ENCODE measurements at regions not wholly inside any gene's neighbourhood (a gene's known extent, or its start where the extent isn't known, plus 50 kb on each side); places are given as distances from the start of the nearest gene placed in this dataset.
"Not testable (repeated sequence)": the region's sequence is repeated elsewhere in the genome, so short reads cannot be mapped to it uniquely, and the experiment has no call there.

DNA sequence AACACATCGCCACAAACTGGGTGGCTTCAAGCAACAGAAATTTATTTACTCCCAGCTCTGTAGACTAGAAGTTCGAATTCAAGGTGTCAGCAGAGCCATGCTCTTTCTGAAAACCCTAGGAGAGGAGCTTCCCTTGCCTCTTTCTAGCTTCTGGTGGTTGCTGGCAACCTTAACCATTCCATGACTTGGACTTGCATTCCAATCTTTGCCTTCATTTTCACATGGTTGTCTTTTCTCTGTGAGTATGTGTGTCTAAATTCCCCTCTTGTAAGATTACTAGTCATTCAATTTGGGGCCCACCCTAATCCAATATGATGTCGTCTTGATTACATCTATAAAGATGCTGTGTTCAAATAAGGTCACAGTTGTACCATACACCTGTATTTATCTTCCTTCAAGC is 65.9 kb upstream of the PRKG1 start:
- no peak overlapping the region for H2AFZ ChIP-seq
- no peaks in the 10 kb centered on the region for H3K36me3 ChIP-seq (ENCODE audit: low read depth)
- H3K79me2 ChIP-seq (ENCODE audit: insufficient read depth) = peaks cover 97% of the 10 kb centered on the region
- 0 out of 2 replicates have a peak, but pooled peaks cover 12% of the 10 kb centered on the region for H3F3A ChIP-seq (ENCODE audit: insufficient read depth)
- no peaks in the 10 kb centered on the region for H3K27me3 ChIP-seq (replicated peaks; ENCODE audit: insufficient read depth)
- H3K9me3 ChIP-seq (ENCODE audit: low read depth) = no peaks in the 10 kb centered on the region
- H3K9ac ChIP-seq = no peak overlapping the region
- in situ Hi-C loops (cut with MboI) = loop anchor here (25.0 kb wide), 1 partner anchor 1204 kb away; no protein-coding TSS in a partner anchor
- H3K9me2 ChIP-seq (ENCODE audit: insufficient read depth) = no peaks in the 10 kb centered on the region
- no peaks in the 10 kb centered on the region for H4K20me1 ChIP-seq (ENCODE audit: insufficient read depth)
- no peak overlapping the region for H3K4me3 ChIP-seq
- 95% methylated on average over 3 of the region's 3 CpGs for WGBS, 2 experiments (ENCODE audit: low coverage in 1 of 2, low lambda C conversion rate in 2 of 2, missing lambda C conversion rate in 2 of 2)
- no peak overlapping the region for H3K4me2 ChIP-seq (ENCODE audit: unreplicated experiment)
- TF ChIP-seq EZH2 (IDR thresholded peaks at IDR 0.05; ENCODE audit: insufficient read depth, poor library complexity, severe bottlenecking) (no peak), EZH2phosphoT487 (IDR thresholded peaks at IDR 0.05; ENCODE audit: insufficient read depth, low read depth) (no peak)
- peaks cover 11% of the 10 kb centered on the region for H3K4me1 ChIP-seq (ENCODE audit: insufficient read depth)
- peak; percentile 42 for DNase-seq
- 0 out of 2 replicates have a peak overlapping the region, but pooled peaks have one; percentile 19 for H3K27ac ChIP-seq

DNA sequence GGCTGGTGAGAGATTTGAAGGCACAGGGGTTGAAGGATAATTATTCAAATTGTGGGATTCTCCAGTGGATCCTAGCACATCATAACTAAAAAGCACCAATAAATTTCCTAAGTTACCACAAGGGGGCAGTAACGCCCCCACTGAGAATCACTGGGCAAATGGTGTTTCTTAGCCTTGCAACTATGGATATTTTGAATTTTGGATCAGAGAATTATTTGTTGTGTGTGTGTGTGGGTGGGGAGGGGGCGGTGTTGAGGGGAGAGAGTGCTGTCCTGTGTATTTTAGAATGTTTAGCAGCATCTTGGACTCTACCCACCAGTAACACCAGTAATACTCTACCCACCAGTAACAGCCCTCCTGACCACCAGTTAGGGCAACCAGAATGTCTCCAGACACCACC is 63.3 kb upstream of the PRKG1 start:
- Histone ChIP-seq H4K20me1 (ENCODE audit: insufficient read depth) (no peaks in the 10 kb centered on the region), H2AFZ (no peak overlapping the region), H3K9ac (no peak overlapping the region), H3K27ac (no peak overlapping the region), H3K9me3 (ENCODE audit: low read depth) (no peaks in the 10 kb centered on the region), H3F3A (ENCODE audit: insufficient read depth) (peaks cover 24% of the 10 kb centered on the region; the same call in 1 of the 2 replicates), H3K79me2 (ENCODE audit: insufficient read depth) (peaks cover 90% of the 10 kb centered on the region), H3K4me2 (ENCODE audit: unreplicated experiment) (no peak overlapping the region), H3K27me3 (replicated peaks; ENCODE audit: insufficient read depth) (no peaks in the 10 kb centered on the region), H3K36me3 (ENCODE audit: low read depth) (no peaks in the 10 kb centered on the region), H3K4me1 (ENCODE audit: insufficient read depth) (peaks cover 29% of the 10 kb centered on the region), H3K9me2 (ENCODE audit: insufficient read depth) (no peaks in the 10 kb centered on the region), H3K4me3 (no peak overlapping the region)
- peak; percentile 62 for DNase-seq
- 3 to 5% methylated on average over 2 of the region's 2 CpGs for WGBS, 2 experiments (ENCODE audit: low coverage in 1 of 2, low lambda C conversion rate in 2 of 2, missing lambda C conversion rate in 2 of 2)
- TF ChIP-seq EZH2 (IDR thresholded peaks at IDR 0.05; ENCODE audit: insufficient read depth, poor library complexity, severe bottlenecking) (no peak), EZH2phosphoT487 (IDR thresholded peaks at IDR 0.05; ENCODE audit: insufficient read depth, low read depth) (no peak)
- in situ Hi-C loops (cut with MboI) = loop anchor here (25.0 kb wide), 1 partner anchor 1201 kb away; no protein-coding TSS in a partner anchor

DNA sequence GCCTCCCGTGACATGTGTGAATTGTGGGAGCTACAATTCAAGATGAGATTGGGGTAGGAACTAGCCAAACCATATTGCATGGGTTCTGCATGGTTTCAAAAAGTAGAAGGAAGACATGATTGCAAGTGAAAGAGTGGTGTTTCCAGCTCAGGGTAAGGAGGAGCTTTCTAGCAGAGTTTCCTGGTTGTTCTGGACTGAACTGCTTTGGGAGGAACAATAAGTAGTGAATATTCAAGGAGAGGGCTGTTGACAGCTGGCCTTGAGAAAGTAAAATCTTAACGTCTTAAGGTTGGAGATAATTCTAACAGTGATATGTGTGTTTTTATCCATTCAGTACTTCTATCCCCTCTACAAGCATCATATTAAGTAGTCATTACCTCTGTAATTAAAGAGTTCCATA is 62.2 kb upstream of the PRKG1 start:
- Histone ChIP-seq H3K4me2 (ENCODE audit: unreplicated experiment) (no peak overlapping the region), H3F3A (ENCODE audit: insufficient read depth) (peaks cover 28% of the 10 kb centered on the region; the same call in 1 of the 2 replicates), H3K27ac (no peak overlapping the region), H3K4me1 (ENCODE audit: insufficient read depth) (peaks cover 29% of the 10 kb centered on the region), H3K36me3 (ENCODE audit: low read depth) (no peaks in the 10 kb centered on the region), H3K9ac (no peak overlapping the region), H3K9me2 (ENCODE audit: insufficient read depth) (no peaks in the 10 kb centered on the region), H3K27me3 (replicated peaks; ENCODE audit: insufficient read depth) (no peaks in the 10 kb centered on the region), H2AFZ (no peak overlapping the region), H4K20me1 (ENCODE audit: insufficient read depth) (no peaks in the 10 kb centered on the region), H3K4me3 (no peak overlapping the region), H3K9me3 (ENCODE audit: low read depth) (no peaks in the 10 kb centered on the region), H3K79me2 (ENCODE audit: insufficient read depth) (peaks cover 88% of the 10 kb centered on the region)
- TF ChIP-seq EZH2phosphoT487 (IDR thresholded peaks at IDR 0.05; ENCODE audit: insufficient read depth, low read depth) (no peak), EZH2 (IDR thresholded peaks at IDR 0.05; ENCODE audit: insufficient read depth, poor library complexity, severe bottlenecking) (no peak)
- 77% methylated on average over 2 of the region's 2 CpGs for WGBS, 2 experiments (ENCODE audit: low coverage in 1 of 2, low lambda C conversion rate in 2 of 2, missing lambda C conversion rate in 2 of 2)
- no peak for DNase-seq
- in situ Hi-C loops (cut with MboI) = loop anchor here (25.0 kb wide), 1 partner anchor 1200 kb away; no protein-coding TSS in a partner anchor

DNA sequence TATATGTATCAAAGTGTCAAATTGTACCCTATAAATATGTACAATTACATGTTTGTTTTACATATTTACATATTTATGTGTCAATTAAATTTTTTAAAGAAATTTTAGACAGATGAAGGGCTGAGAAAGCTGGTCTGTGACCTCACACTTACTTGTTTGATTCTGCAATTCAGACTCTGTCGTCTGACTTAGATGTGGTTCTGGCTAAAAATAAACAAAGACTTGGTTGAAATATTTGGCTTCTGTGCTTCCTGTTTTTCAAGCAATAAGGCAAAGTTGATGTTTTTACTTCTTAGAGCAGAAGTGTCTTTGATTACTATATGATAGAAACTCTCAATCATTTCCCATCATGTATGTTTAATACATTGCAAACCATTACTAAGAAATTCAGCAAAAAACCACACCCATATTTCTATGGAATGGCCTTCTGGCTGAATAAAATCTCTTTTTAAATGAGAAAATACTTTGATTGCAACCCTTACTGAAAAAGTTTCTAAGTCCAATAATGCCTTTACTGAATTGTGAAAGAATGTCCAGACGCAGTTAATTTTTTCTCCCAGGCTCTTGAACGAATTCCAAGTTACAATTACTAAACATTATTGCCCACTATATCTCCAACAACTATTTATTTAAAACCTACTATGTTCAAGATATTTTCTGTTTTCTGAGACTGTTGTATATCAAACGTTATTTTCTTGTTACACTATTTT is 59.5 kb upstream of the PRKG1 start:
- H3K9ac ChIP-seq = peak overlapping the region; percentile 7; the same call in 1 of the 2 replicates
- no peaks in the 10 kb centered on the region for H3K9me2 ChIP-seq (ENCODE audit: insufficient read depth)
- in situ Hi-C loops (cut with MboI) = loop anchor here (25.0 kb wide), 1 partner anchor 1197 kb away; no protein-coding TSS in a partner anchor
- H3K4me1 ChIP-seq (ENCODE audit: insufficient read depth) = peaks cover 18% of the 10 kb centered on the region
- H3K36me3 ChIP-seq (ENCODE audit: low read depth) = no peaks in the 10 kb centered on the region
- peak; percentile 64 for DNase-seq
- no peak overlapping the region for H2AFZ ChIP-seq
- H3K9me3 ChIP-seq (ENCODE audit: low read depth) = no peaks in the 10 kb centered on the region
- H3K27me3 ChIP-seq (replicated peaks; ENCODE audit: insufficient read depth) = no peaks in the 10 kb centered on the region
- no peaks in the 10 kb centered on the region for H4K20me1 ChIP-seq (ENCODE audit: insufficient read depth)
- H3K79me2 ChIP-seq (ENCODE audit: insufficient read depth) = peaks cover 86% of the 10 kb centered on the region
- peaks cover 17% of the 10 kb centered on the region; the same call in 1 of the 2 replicates for H3F3A ChIP-seq (ENCODE audit: insufficient read depth)
- H3K4me3 ChIP-seq = no peak overlapping the region
- H3K27ac ChIP-seq = peak overlapping the region; percentile 47
- TF ChIP-seq EZH2 (IDR thresholded peaks at IDR 0.05; ENCODE audit: insufficient read depth, poor library complexity, severe bottlenecking) (no peak), EZH2phosphoT487 (IDR thresholded peaks at IDR 0.05; ENCODE audit: insufficient read depth, low read depth) (no peak)
- peak overlapping the region; percentile 56 for H3K4me2 ChIP-seq (ENCODE audit: unreplicated experiment)
- 3 to 6% methylated on average over 4 of the region's 4 CpGs for WGBS, 2 experiments (ENCODE audit: low coverage in 1 of 2, low lambda C conversion rate in 2 of 2, missing lambda C conversion rate in 2 of 2)

DNA sequence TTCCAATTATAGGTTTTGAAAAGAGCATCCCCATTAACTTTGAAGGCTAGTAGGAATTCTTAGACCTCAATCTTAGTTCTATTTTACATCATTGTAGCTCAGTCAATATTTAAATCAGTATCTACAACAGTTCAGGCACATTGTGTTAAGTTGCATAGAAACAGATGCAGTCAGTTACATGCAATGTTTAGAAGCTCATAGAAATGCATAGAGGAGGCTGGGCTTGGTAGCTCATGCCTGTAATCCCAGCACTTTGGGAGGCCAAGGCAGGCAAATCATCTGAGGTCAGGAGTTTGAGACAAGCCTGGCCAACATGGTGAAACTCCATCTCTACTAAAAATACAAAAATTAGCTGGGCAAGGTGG is 58.9 kb upstream of the PRKG1 start:
- not testable (repeated sequence) for H3K36me3 ChIP-seq (ENCODE audit: low read depth); H3K9me3 ChIP-seq (ENCODE audit: low read depth); H3K9ac ChIP-seq; H3K9me2 ChIP-seq (ENCODE audit: insufficient read depth); H3K27me3 ChIP-seq (replicated peaks; ENCODE audit: insufficient read depth); H3K4me3 ChIP-seq; H4K20me1 ChIP-seq (ENCODE audit: insufficient read depth); DNase-seq; H2AFZ ChIP-seq
- peaks cover 17% of the 10 kb centered on the region; the same call in 1 of the 2 replicates for H3F3A ChIP-seq (ENCODE audit: insufficient read depth)
- peak overlapping the region; percentile 56 for H3K4me2 ChIP-seq (ENCODE audit: unreplicated experiment)
- peak overlapping the region; percentile 47; the same call in 1 of the 2 replicates for H3K27ac ChIP-seq
- in situ Hi-C loops (cut with MboI) = loop anchor here (25.0 kb wide), 1 partner anchor 1197 kb away; no protein-coding TSS in a partner anchor
- peaks cover 18% of the 10 kb centered on the region for H3K4me1 ChIP-seq (ENCODE audit: insufficient read depth)
- peaks cover 81% of the 10 kb centered on the region for H3K79me2 ChIP-seq (ENCODE audit: insufficient read depth)

Measured in GM23248 (cell line).